ENCODE measurements at regions not wholly inside any gene's neighbourhood (a gene's known extent, or its start where the extent isn't known, plus 50 kb on each side); places are given as distances from the start of the nearest gene placed in this dataset.

- DNase-seq: no peak
Measured at GRCh38 chr3:8366219-8366810, 135.3 kb upstream of the LMCD1 start.

DNA sequence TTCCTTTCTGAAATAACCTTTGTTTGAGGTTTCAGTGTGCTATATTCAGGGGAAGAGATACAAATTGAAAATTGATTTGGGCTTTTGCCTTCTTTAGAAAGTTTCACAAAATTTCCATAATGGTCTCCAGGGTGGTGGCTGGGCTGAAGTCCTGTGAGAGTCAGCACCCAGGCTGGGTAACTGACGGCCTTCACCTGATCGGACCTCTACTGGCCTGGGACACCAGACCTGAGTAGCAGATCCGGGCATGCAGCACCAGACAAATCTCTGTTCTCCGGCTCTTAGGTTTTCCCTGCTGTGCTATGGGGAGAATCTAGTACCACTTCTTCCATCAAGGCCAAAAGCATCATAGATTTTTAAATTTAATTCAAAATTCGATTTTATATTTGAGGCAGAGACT, 133.0 kb upstream of the LMCD1 start:
- no peak for DNase-seq

- no peak for DNase-seq
Measured at GRCh38 chr3:8369638-8370037, 132.0 kb upstream of the LMCD1 start.

- no peak for DNase-seq
Measured at GRCh38 chr3:8371085-8371551, 130.5 kb upstream of the LMCD1 start.

- no peak for DNase-seq
Measured at GRCh38 chr3:8371960-8372463, 129.6 kb upstream of the LMCD1 start.

GRCh38 chr3:8380904-8381704, 120.5 kb upstream of the LMCD1 start:
- DNase-seq: no peak

DNA sequence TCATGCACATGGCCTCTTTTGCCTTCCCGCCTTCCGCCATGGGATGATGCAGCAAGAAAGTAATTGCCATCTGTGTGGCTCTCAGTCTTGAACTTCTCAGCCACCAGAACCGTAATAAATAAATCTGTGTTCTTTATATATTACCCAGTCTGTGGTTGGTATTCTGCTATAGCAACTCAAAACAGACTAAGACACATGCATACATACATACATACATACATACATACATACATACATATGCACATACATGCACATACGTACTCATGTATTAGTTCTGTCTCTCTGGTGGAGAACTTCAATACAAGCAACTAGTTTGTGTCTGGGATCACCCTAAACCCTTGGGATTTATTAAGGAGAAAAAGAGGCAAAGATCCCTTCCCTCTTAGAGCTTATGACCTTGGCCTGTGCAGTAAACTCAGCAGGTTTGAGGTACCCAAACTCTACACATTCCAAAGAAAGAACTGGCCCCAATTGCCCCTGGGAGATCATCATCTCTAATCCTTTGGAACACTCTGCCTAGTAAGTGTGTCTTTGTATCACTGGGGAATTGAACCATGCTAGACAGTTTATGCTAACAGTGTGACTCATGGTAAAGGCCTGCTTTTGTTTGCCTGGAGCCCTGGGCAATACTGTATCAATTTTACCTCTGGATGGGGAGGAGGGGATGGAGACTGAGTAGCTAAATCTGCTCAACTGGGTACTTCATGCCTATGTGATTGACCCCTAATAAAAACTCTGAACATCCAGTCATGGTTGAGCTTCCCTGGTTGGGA, 115.6 kb upstream of the LMCD1 start:
- DNase-seq: no peak

- no peak for DNase-seq
Measured at GRCh38 chr3:8387571-8387970, 114.1 kb upstream of the LMCD1 start.

DNA sequence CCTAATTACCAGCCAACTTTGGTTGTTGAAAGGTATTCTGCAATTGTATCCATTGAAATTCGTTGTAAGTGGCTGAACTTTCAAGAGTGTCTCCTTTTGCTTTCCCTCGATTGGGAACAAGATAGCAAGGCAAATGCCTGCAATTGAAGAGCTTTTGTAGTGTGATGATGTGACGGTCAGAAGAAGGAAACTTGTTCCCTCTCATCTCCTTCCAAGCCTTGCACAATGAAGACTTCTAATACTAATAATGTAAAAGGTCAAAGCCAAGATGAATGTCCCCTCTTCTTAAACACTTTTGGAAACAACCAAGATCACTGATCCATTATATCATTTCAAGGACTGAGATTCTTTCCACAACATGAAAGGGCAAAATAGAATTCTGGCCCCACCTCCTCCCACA, 101.9 kb upstream of the LMCD1 start:
- no peak for DNase-seq

DNA sequence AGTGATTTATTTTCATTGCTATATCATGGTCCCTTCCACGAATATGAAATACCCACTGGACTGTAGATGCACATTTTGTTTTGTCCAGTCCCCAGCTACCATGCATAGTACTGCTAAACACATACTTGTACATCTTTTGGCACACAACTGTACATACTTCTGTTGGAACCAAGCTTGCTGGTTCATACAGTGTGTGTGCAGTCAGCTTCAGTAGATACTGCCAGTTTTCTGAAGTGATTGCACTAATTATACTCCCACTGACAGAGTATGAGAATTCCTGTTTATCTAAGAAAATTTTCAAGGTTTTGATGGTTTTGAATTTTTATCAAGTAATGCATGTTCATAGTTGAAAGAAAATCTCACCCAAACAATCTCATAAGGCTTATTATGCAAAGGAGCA, 100.7 kb upstream of the LMCD1 start:
- DNase-seq: no peak

- DNase-seq: no peak
Measured at GRCh38 chr3:8403996-8404395, 97.6 kb upstream of the LMCD1 start.

- DNase-seq: no peak
Measured at GRCh38 chr3:8405144-8405543, 96.5 kb upstream of the LMCD1 start.

GRCh38 chr3:8406479-8406878, 95.1 kb upstream of the LMCD1 start:
- no peak for DNase-seq

GRCh38 chr3:8413337-8413926, 88.2 kb upstream of the LMCD1 start:
- no peak for DNase-seq

DNA sequence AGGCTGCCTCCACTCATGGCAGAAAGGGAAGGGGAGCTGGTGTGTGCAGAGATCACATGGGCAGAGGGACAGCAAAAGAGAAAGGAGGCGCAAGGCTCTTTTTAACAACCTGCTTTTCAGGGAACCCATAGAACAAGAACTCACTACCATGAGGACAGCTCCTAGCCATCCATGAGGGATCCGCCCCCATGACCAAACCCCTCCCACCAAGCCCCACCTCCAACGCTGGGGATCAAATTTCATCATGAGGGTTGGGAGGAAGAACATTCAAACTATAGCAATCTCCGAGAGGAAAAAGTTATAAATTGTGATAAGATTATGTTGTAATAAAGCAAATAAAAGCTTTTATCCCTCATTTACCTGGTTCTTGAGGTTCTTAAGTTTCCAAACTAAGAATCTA, 84.7 kb upstream of the LMCD1 start:
- DNase-seq: no peak

DNA sequence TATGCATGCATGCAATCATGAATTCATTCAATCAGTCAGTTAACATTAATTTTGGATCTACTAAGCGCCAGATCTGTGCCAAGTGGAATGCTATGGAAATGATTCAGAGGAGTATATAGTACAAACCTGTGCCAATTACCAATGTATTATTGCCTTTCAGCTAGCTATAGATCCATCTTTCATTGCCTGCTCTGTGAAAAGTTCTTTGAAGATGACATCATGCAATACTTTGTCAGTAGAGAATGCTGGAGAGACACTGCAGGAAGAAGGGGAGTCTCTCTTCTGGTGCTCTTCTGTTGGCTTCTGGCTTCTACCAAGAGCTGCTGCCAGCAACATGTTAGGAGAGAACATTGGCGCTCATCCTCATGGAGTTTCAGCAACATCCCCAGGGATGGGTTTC, 81.0 kb upstream of the LMCD1 start:
- DNase-seq: no peak

- DNase-seq: no peak
Measured at GRCh38 chr3:8421267-8421666, 80.4 kb upstream of the LMCD1 start.

GRCh38 chr3:8421711-8422110, 79.9 kb upstream of the LMCD1 start:
- no peak for DNase-seq

DNA sequence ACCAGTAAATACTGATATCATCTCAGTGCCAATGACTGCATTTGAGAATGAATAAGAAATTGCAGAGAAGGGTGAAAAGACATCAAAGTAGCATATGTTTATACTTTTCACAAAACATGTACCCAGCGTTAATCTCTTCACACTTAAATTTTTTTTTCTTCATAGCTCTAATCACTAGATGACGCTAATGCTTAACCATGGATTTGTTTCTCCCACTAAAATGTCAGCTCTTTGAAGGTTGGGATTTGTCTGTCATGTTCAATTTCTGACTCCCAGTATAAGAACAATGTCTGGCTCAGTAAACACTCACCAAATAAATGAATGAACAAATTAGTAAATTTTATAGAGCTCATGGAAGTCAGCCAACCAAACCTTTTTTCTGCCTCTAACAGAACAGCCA, 78.3 kb upstream of the LMCD1 start:
- no peak for DNase-seq

- no peak for DNase-seq
Measured at GRCh38 chr3:8424281-8424680, 77.3 kb upstream of the LMCD1 start.

- DNase-seq: no peak
Measured at GRCh38 chr3:8436661-8437287, 64.8 kb upstream of the LMCD1 start.

GRCh38 chr3:8438507-8439079, 63.0 kb upstream of the LMCD1 start:
- DNase-seq: no peak

All from stimulated activated CD4-positive, alpha-beta T cell treated with anti-CD3 and anti-CD28 coated beads, Interleukin-12 subunit alpha, Interleukin-12 subunit beta, amount 100 ng/mL, for 4 hours (primary cell).